Stimulated activated CD8-positive, alpha-beta memory T cell treated with anti-CD3 and anti-CD28 coated beads, Interleukin-7, amount 100 ng/mL, for 1 hour (primary cell): ENCODE measurements at regions not wholly inside any gene's neighbourhood (a gene's known extent, or its start where the extent isn't known, plus 50 kb on each side); places are given as distances from the start of the nearest gene placed in this dataset.

Experiments used
- DNase-seq, 2 donors: peaks; one replicate each; pipeline ENCODE4 v3.0.0-alpha.2; 2020; ENCODE audit warnings: low read depth in 2 of 2

DNA sequence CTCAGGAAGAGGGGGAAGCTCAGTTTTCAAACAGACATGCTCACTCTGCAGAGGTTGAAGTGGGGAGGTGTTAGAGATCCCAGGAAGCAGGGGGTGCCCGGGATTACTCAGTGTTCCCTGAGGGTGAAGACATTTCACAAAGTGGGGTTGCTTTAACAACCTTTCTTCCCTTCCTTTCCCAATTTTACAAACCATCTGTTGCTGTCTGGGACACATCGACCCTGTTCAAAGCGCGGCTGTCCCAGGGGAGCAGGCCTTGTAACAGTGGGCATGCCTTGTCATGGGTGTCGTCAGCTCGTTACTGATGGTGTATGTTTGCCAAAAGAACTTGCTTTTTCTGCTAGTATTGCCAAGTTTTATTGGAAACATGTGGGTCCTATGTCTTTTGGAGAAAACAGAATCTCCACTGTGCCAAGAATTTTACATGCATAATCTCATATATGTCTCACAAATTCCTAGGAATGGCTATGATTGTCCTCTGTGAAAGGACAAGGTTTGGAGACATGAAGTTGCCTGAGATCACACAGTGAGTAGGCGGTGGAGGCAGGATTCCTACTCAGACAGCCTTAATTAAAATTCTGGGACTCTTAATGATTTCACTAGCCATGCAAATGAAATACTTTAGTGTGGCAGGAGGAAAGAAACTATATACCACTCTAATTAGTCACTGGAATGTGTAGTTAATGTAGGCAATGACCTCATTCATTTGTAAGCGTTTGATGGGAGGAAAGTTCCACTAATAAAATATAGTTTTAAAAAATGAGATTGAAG lies 198.9 kb downstream of the NXNL2 start:
- DNase-seq: no peak

DNA sequence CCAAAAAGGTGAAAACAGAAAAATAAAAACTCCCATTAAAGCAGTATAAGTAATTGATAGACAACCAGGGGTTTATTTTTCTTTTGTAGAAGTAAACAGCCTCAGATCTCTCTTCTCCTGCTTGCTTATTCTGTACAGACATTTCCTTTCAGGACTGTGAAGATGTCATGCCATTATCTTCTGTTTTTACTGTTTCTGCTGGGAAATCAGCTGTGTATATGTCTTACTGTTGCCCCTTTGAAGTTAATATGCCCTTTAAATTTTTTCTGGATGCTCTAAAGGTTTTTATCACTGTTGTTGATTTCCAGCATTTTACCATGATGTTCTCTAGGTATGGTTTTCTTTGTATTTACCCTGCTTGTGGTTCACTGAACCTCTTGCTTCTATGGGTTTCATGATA lies 199.5 kb downstream of the NXNL2 start:
- DNase-seq: no peak

DNA sequence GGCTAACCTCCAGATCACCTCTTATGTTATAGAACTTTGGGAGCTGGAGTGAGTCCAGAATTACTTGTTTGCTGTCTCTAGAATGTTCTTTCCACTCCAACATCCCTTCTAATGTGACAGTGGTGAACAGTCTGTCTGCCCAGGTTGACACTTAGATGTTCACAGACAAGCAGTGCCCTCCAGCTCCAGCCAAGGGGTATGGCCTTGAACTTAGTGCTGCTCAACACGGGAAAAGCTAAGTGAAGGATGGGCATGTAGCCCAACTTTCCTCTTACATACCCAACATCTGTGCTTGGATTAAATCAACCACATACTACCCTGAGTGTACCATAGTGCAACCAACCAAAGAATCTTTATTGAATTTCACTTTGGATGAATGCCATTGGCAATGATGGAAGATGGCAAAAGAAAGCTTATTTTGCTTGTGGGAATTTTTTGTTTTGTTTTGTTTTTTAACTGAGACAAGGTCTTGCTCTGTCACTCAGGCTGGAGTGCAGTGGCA lies 201.2 kb downstream of the NXNL2 start:
- DNase-seq: no peak

DNA sequence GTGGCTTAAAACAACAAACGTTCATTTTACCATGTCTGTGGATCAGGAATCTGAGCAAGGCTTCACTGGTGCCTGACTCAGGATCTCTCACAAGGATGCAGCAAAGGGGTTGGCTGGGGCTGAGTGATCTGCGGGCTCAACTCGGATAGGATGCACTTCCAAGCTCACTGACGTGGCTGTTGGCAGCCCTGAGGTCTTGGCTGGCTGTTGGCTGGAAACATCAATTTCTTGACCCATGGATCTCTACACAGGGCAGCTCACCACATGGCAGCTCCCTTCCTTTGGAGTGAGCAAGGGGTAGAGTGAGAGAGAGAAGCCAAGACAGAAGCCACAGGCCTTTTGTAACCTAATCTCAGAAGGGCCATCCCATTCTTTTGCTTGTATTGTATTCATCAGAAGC lies 202.1 kb downstream of the NXNL2 start:
- no peak for DNase-seq

DNA sequence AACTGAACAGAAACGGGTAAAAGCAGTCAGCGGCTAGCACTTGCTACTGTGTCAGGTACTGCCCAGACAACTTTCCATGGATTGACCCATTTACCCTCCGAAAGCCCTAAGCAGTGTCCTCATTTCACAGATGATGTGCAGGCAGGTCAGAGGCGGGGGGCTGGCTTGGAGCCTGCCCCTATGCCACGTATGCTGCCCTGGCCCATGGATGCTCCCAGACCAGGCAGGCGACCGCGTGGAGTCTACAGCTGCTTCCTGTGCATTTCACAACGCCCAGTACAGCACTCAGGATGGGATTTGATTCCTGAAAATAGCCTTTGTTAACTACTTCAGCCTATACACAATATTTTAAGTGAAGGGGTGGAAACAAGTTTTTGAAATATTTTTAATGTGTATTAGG lies 202.9 kb downstream of the NXNL2 start:
- no peak for DNase-seq

DNA sequence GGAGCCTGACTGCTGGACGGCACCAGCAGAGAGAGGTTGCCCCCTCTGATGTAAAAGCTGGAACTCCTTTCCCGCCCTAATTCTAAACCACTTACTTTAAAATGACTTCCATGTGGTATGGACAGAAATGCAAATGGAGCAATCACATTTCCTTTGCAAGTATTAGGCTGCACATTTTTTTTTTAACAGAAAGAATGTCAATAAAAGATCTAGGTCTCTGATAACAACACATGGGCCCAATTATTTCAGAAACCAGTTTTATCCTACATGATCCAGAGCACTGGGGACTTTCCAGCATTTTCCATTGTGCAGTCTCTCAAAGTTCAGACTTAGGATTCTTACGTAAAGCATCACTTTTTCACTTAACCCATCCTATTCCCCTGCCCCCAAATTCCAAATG lies 203.7 kb downstream of the NXNL2 start:
- DNase-seq: no peak

DNA sequence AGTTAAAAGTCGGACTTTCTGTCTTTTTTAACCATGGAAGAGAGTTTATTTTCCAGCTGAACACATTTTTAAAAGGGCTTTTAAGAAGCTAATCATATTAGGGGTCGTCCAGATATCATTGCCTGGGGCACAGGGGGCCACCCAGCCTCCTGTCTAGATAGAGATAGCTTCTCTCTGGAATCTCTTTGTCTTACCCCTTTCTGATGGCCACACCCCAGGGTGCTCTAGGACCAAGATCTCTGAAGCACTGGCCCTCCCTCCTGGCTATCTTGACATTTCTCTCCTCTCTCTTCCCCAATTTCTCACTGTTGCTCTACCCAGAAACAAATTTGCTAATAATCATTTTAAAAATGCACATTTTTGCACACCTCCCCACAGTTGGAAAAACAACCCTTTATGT lies 204.4 kb downstream of the NXNL2 start:
- no peak for DNase-seq

DNA sequence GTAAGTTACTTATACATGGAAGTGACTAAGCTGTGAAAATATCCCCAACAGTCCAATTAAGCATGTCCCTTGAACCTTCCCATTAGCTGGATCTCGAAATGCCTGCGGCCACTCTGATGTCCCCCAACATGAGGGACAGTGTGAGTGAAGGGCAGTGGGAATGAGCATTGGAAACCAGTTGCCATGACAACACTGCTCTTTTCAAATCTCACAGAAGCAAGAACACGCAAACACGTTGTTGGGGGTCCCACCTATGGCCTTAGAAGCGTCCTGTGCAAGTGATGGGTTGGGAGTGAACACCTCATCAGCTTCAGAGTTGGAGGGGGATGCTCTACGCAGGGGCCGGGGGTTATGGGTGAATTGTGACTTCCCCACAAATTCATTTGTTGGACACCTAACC lies 205.9 kb downstream of the NXNL2 start:
- no peak for DNase-seq

DNA sequence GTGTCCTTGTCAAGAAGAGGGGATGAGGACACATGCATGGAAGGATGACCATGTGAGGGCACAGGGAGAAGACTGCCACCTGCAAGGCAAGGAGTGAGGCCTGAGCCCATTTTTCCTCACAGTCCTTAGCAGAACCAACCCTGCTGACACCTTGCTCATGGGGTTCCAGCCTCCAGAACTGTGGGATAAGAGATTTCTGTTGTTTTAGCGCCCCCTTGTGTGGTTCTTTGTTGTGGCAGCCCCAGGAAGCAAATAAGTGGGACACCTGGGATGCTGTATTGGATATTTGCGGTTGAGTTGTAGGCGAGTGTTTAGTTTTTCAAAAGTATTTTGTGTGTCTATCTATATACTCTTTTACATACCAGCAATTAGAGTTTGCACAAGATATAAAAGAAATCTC lies 206.4 kb downstream of the NXNL2 start:
- no peak for DNase-seq

DNA sequence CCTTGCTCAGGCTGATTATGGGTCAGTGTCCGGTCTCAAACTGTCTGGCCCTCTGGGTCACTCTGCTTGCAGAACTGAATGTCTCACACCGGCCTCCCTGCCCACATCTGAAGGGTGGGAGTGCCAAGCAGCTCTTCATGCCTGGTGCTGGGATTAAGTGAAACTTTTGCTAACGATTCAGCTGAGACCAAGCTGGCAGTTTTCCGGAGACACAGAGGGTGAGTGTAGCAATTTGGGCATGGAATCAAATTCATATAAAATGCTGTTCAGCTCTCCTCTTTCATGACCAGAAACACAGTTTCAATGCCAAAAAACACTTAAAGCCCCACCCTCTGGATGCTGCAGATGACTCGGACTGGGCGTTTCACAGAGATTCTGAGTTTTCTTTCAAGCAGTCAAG lies 207.5 kb downstream of the NXNL2 start:
- no peak for DNase-seq

DNA sequence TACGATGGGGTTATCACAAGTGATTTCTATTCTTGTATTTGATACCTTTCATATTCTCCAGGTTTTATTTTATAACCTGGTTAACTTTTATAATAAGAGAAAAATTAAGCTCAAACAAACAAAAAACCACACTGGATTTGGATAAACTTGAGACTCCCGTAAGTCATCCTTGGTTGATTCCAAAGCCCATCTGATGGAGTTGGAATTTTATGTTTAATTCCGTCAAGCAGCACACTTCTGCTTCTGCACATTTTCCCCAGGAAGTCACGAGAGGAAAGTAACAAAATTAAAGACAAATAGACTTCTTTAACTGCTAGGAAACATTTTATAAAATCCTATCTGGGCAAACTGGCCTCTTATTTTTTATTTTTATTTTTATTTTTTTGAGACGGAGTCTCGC lies 207.9 kb downstream of the NXNL2 start:
- no peak for DNase-seq

DNA sequence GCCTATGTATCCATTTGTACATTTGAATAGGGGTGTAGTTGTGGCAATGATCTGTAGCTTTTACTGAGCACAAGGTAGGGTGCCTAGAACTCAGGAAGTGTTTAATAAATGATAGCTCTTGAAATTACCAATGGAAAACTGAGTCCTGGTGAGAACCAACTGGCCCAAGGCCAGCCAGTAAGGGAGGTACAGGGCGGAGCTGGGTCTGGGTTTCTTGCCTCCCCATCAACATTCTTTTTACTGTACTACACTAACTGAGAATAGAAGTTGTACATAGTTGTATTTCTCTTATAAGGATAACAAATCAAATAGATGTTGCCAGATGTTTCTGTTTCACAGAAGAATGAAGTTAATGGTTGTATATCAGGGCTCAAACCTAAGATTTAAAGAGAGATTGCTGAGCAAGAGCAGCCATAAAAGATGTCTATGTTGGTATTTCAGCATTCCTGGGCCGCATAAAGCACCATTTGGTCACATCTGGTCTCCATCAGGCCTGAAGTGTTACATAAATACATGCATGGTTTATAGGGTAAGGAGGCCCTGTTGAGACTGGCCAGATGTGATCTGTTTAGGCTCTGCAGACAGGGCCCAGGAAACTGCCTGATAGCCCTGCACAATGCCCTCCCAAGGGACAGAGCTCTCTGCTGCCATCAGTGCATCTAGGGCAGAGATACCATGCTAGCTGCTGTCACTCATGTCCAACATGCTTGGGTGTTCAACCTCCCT lies 210.5 kb downstream of the NXNL2 start:
- DNase-seq: no peak

DNA sequence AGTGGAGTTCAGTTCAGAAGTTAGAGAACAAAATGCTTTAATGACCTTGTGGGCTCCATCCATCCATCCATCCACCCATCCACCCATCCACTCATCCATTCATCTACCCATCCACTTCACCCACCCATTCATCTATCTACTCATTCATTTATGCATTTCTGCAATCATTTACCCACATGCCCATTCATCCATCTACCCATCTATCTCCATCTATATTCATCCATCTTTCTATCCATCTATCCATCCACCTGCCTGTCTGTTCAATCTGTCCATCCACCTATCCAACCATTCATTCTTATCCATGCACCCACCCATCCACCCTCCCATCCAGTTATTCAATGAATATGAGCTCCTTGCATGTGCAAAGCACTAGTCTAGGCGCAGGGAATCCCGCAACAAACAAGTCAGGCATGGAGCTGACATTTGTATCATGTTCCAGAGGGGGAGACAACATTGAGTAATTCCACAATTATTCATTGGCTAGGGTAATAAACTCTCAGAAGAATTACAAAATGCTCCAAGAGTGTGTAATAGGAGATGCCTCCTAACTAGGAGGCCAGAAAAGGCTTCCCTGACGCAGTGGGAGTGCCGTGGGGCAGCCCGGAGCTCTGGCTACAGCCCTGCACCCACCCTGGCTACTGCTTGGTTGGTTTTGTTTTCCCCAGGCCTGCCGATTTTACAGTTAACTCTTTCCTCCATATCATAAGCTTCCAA lies 211.2 kb downstream of the NXNL2 start:
- DNase-seq: no peak

DNA sequence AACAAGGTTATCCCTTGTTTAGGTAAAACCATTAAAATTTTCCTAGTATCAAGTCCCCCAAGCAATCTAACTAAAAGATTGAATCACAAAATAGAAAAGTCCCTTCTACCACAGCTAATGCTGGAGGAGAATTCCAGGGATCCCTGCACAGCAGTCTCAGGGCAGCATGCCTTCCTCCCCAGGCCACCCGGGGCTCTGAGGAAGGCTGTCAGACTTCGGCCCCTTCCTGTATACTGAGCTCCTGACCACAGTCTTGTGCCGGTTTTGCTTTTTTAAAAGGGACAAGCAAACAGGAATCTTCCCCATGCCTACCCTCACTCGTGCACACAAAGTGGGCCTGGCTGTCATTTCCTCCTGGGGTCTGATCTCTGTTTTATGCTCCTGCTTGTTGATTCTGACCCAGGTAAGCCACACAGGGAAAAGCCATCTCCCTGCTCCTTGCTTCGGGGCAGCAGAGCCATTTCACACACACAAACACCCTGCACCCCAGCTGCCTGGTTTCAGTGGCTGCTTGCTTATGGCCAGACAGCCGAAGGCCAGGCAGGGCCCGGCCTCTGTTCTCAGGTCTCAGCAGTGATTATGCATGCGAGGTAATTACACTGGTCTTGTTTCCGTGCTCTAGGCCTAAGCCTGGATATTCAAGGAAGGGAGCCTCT lies 211.9 kb downstream of the NXNL2 start:
- DNase-seq: no peak

DNA sequence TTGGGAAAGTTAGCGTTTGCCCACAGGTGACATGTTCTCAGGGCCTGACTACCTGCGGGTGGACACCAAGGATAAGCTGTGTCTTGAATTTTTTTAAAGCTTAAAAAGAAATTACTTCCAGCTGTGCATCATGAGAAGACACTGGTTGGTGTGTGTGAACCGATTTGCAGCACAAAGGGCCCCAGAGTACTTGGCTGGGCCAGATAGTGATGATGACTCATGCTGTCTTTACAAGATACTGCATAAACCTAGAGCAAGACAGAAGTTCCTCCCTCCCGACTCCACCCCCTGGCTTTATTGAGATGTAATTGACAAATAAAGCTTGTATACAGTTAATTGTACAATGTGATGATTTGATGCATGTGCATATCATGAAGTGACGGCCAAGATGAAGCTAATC lies 212.8 kb downstream of the NXNL2 start:
- no peak for DNase-seq

DNA sequence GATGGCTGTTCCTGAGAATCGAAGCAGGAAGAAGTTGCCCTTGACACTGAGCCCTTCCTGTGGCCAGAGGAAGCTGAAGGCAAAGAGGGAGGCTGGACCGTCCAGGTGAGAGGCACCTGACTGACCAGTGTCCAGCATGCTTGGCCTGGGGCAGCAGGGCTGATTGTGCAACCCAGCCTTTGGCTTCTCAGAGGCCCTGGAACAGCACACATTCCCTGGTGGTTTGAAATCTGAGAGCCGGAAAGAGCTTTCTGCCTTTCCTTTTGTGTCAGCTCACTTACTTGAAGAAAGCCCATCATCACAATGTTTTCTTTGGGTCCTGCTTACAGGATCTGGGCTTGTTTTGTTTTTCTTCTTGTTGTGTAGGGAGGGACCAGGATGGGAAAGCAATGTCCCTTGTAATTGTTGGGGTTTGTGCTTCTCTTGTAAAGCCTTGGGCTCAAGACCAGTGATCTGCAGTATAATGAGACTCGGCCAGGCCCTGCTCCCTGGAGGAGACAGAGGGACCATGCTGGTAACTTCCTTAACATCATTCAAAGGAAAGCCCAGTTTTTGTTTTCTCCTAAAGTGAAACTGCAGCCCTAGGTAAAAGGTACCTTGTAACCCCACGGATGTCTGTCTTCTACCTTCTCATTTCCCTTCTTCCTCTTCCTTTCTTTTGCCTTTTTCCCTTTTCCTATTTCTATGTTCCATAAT lies 213.7 kb downstream of the NXNL2 start:
- no peak for DNase-seq

DNA sequence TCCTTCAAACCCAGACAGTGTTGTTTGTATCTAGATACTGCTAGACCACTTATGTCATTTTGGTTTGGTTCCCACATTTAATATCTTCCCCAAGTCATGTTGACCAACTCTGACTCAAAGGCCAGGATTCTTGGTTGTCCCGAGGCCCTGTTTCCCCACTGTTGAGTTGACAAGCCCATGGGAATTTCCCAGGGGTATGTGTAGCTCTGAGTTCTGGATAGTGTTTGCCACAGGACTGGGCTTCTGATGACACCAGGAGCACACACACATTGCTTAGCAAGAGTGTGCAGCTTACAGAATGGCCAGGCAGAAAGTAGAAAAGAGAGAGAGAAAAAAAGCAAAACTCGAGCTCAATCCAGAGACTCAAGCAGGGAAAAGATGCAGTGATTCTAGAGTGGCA lies 214.4 kb downstream of the NXNL2 start:
- no peak for DNase-seq

DNA sequence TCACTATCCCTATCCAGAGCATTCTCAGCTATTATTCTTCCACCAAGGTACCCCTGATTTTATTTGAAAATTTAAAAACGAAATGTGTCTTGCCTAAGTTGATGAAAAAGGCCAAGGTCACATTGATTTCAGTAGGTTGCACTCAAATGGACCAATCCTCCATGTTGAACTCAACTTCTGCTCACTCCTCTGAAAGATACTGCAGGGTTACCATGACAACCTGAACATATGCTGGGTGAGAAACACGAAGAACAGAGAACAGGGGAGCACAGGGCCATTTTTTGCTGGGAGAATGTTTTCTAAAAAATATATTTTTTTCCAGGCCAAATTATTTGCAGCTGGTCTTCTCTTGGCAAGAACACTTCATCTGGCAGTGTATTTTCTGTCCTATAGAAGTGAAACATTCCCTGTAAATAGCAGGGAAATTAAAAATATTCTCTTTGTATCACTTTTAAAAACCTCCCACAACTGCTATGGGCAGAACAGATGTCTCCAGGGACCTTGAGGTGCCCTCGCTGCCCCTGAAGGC lies 215.9 kb downstream of the NXNL2 start:
- no peak for DNase-seq

DNA sequence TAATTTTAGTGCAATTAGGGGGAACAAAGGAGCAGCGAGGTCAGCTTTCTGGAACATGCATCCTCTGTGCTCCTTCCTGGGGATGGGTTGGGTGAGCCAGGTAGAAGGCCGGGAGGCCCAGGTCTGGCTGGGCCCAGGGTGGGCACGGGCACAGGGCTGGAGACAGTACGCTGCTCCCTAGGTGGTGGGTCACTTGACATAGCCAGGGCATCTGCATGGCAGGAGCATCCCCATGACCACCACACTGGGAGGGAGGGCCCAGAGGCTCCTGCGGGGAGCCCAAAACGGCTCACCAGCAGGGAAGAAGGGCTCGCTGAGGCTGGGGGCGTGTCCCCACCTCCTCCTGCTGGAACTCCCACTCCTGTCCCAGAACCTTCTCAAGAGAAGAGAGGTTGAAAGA lies 216.8 kb downstream of the NXNL2 start:
- DNase-seq: no peak

DNA sequence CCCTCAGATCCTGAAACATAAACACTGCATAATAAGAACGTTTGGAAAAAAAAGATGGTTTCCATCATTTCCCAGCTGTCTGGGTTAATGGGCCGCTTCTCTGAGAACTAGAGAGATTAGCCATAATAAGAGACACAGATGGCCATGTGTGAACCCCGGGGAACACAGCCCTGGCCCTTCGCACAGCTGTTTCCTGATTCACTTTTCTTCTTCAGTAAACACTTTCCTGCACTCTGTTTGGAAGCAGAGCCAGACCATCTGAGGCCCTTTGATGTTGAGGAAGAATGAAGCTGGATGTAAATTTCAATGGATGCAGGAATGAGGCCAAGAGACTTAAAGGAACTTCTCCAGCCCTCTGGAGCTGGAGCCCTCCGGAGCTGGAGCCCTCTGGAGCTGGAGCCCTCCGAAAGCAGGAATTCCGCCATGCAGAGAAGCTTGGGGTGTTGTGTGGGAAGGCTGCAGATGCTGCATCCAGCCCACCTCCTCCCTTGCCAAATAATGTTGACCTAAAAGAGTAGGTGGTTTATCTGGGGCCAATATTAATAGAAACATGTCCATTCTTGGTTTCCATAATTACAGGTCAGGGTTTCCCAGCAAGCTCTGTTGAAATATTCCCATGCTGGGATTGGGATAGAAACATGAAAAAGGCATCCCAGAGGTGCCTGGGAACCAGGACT lies 218.9 kb downstream of the NXNL2 start:
- no peak for DNase-seq

DNA sequence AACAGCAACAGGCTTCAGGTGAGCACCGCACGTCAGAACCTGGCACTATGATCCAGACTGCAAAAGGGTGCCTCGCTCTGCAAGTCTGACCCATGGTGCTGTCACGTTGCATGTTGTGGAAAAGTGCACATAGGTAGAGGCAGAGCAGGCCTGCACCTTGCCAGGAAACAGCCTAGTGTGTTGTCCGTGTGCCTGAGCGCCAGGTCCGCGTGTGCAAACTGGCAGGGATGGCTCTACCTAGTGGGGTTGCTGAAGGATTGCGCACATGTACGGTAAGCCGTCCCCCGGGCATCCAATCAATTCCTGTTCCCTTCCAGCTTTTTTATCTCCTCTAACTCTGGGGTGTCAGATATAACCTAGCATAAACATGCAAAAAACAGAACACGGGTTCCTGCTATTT lies 219.5 kb downstream of the NXNL2 start:
- DNase-seq: no peak
